NT2/D1 (cell line): ENCODE measurements at regions not wholly inside any gene's neighbourhood (a gene's known extent, or its start where the extent isn't known, plus 50 kb on each side); places are given as distances from the start of the nearest gene placed in this dataset.

Experiments
- SUZ12 ChIP-seq: IDR thresholded peaks from 2 replicates; pipeline ENCODE4 v1.6.1; 2011; ENCODE audit not compliant: insufficient read length, insufficient read depth; ENCODE audit errors: extremely low read depth
- YY1 ChIP-seq: IDR thresholded peaks from 2 replicates; pipeline ENCODE4 v1.6.1; 2011; ENCODE audit not compliant: insufficient read length, insufficient read depth
- ZNF274 ChIP-seq: IDR thresholded peaks from 2 replicates; pipeline ENCODE4 v1.6.1; 2011; ENCODE audit warnings: mild to moderate bottlenecking, low read depth, low read length

DNA sequence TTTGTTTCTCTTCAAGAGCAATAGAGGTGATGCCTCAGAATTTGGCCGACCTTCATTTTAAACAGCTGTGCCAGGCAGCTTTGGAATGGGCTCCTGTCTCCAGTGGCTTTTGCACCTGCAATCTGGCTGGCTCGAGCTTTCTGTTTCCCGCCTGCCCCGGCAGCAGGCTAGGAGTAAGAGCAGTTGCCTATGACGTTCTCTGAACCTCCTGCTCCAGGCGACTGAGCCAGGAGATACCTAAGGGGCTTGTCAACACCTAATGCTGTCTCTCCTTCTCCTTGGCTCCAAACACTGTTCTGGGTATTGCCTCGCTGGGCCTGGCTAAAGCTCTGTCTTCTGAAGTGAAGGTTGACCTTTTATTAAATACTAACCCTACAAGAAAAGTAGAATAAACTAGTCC is 229.9 kb downstream of the LRRN1 start:
- no peak for TF ChIP-seq ZNF274
- TF ChIP-seq YY1 = no peak
- TF ChIP-seq SUZ12 = no peak
